ENCODE measurements at regions not wholly inside any gene's neighbourhood (a gene's known extent, or its start where the extent isn't known, plus 50 kb on each side); places are given as distances from the start of the nearest gene placed in this dataset.
"Not testable (repeated sequence)": the region's sequence is repeated elsewhere in the genome, so short reads cannot be mapped to it uniquely, and the experiment has no call there.

DNA sequence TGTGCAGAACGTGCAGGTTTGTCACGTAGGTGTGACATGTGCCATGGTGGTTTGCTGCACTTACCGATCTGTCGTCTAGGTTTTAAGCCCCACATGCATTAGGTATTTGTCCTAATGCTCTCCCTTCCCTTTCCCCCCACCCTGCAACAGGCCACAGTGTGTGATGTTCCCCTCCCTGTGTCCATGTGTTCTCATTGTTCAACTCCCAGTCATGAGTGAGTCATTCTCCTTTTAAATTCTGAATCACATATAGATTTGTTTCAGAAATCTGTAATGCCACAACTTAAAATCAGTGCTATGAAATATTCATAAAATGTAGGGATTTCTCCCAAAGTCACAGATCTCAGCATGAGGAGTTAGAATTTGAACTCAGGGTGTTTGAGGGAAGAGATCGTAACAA, 552.5 kb upstream of the MBL2 start:
- no peak for DNase-seq

DNA sequence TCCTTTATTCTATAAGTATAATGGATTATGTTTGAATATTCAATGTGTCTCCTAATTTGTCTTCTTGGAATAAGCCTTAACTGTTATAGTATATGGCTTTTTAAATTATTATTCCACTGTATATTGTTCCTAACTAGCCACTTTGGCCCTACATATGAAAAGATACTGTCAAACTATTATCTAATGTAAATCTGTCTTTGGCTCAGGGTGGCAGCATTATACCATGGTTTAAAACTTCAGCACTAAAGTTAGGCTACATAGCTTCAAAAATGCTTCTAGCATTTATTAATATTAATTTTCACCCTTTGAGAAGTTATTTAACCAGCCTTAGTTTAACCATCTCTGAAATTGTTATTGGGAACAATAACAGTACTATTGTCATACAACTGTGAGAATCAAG, 543.1 kb upstream of the MBL2 start:
- no peak for DNase-seq

DNA sequence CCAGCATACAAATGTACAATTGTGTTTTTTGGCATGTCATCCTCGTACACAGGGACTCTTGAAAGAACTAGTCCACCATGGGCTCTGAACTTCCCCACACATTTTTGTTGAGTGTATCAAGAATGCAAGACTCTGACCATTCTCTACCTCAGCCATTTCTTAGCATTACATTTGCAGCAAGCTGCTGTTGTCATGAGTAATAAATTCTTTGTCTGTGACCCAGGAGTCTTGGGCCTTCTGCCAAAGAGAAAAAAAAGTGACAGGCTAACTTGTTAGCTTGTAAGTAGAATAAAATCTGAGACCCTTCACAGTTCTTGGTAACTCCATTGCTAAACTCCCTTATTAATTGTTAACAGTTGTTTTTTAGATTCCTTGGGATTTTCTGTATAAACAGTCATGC, 542.3 kb upstream of the MBL2 start:
- DNase-seq, result no peak

DNA sequence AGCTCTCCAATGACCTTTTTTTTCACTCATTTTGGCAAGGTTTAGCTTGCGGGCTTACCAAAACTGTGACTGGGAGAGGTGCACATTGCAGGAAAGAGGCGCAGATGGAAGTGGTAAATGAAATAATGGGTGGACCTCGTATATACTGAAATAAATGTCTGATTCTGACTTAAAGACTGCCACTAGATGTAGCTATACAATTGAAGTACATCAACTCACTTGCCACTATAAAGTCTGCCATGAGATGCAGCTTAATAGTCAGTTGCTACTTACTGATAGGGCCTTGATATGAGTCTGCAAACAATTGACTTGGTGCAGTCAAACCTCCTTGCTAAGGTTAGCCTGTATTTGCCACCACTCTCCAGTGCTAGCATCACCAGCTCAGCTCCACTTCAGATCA, 525.9 kb upstream of the MBL2 start:
- no peak for DNase-seq

DNA sequence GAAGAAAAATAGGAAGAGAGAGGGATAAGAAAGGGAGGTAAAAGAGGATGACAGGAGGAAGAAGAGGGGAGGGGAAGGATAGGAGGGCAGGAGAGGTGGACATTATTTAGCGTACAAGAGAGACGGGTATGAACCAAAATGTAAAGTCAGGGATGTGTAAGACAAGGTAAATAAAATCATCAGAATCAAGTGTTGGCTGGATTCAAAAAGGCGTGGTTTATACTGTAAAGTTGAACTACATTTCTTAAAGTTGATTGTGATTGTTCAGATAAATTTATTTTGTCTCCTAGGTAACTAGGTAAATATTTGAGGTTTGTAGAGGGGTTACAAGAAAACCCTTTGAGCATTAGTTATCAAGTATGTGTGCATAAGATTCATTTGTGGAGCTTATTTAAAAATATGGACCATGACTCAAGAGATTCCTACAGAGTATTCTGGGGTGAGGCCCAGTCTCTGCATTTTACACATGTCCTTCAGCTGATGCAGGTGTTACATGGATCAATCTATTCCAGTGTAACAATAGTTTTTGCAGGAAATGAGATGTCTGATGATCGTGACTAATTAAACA, 512.1 kb upstream of the MBL2 start:
- no peak for DNase-seq

DNA sequence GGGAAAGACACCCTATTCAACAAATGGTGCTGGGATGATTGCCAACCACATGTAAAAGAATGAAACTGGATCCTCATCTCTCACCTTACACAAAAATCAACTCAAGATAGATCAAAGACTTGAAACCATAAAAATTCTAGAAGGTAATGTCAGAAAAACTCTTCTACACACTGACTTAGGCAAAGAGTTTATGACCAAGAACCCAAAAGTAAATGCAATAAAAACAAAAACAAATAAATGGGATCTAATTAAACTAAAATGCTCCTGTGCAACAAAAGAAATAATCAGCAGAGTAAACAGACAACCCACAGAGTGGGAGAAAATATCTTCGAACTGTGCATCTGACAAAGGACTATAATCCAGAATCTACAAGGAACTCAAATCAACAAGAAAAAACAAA, 504.2 kb upstream of the MBL2 start:
- DNase-seq, result no peak

DNA sequence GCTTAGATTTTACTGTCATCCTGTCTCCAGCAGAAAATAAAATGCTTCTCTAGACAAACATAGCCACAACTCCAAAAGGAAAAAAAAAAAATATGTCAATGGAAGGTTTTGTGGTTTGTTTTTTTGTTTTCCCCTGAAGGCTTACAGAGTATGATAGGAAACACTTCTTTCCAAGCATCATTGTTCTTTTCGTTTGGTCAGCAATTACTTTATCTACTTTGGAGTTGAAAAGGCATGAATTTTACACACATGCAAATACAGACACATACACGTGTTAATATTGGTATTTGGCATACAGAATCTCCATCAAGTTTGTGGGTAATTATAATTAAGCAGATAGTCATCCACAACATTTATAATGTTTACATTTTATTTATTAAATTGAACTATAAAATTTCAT, 496.9 kb upstream of the MBL2 start:
- DNase-seq, result no peak

DNA sequence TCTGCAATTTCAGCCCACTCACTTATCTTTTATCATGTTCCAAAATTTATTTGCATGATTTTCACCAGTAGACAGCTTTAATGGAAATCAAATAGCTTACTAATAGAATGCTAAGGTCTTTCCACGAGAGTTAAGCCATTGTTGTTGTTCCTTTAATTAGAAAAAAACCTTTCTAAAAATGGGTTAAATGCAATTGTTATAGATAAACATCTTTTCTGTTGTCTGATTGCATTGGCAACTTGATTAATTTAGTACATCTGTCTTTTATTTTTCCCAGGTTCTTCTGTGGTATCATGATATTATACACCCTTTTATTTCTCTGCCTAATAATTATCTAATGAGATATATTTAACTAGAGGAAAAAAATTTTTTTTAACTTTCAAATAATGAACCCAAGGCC, 487.6 kb upstream of the MBL2 start:
- DNase-seq, result no peak

DNA sequence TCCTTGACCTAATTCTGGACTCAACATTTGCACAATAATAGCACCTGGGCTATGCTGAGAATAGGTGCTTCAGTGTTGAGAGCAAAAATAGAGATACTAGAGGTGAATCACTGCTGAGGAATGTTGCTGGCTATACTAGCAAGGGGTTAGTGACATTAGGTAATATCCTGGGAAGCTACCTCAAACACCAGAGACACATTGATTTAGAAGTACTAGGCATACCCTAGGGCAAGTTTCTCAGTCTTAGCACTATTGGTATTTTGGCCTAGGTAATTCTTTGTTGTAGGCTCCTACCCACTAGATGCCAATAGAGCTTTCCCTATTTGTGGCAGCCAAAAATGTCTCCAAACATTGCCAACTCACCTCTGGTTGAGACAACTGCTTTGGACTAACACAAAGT, 484.0 kb upstream of the MBL2 start:
- no peak for DNase-seq

DNA sequence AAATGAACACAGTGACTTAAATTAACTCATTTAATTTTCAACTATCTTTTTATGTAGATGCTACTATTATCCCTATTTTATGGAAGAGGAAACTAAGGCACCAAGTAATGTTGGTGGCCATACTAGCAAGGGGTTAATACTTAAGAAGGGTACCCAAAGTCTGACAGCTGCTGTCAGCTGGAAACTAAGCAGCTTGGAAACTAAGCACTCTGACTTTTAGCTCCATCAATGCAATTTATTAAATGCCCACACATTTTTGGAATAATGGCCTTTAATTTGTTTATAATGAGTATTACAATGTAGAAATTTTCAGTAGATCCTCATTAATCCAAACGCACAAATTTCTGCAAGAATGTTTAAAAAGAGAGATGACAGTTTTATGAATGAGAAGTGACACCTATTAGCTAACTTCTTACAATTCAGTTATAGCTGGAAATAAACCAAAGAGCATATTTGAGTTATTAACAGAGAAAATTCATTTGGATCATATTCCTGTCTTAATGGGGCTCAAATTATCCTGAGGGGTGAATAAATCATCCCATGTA, 483.1 kb upstream of the MBL2 start:
- no peak for DNase-seq

DNA sequence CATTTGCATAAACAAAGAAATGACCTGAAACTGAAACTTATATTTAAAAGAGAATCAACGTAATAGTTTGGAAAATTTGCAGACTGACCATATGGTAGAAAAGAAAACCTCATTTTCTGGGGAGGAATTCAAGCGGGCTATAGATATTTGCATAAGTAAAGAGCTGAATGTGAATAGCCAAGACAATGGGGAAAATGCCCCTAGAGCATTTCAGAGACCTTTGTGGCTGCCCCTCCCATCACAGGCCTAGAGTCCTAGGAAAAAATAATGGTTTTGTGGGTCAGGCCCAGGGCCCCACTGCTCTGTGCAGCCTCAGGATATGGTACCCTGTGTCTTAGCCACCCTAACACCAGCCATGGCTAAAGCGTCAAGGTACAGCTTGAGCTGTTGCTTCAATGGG, 480.6 kb upstream of the MBL2 start:
- no peak for DNase-seq

DNA sequence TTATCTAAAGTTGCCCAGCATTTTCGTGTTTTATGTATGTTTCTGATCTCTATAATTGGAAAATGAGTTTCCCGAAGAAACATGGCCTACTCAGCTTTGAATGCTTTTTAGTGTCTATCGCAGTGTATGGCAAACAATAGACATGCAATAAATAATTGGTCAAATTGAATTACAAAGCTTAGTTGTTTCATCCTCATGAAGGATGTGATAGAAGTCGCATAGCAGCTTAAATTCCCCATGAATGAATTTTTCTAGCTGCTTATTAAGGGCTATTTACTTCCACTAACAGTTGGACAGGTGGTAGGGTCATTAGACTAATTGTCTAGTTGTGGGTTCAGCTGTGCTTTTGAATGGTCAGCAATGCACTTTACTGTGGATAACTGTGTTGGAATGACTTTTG, 467.3 kb upstream of the MBL2 start:
- DNase-seq, result no peak

DNA sequence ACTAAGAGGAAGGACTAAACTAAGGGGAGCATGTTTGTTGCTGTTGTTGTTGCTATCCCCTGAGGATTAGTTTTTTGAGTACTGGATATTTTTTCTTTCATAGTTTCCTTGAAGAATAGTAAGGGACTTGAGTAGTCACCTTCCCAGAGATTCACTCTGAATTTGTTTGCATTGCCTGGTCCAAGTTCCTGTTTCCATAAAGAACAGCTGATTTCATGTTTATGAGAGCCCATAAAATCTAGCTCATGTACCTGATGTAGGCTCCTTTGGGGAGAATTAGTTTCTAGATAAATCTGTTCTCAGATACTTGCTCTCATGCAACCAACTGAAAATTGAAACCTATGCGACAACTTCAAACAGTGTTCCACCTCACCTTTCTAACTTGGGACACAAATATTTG, 464.4 kb upstream of the MBL2 start:
- DNase-seq, result no peak

DNA sequence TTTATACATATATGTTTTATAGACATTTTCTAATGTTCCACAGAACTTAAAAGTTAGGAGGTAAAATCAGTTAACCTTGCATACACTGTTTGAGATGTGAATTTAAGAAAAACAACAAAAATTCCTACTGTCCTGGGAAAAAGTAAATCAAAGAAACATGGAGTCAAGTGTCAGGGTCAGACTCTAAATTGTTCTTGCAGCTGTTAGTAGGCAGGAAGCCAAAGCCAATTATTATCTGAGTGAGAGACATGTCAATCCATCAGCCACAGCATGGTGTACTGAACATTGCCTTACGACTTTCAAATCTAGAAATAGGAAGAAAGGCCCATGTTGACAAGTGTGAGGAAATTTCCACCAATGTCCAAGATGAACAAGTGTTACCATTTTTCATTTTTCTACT, 461.2 kb upstream of the MBL2 start:
- no peak for DNase-seq

DNA sequence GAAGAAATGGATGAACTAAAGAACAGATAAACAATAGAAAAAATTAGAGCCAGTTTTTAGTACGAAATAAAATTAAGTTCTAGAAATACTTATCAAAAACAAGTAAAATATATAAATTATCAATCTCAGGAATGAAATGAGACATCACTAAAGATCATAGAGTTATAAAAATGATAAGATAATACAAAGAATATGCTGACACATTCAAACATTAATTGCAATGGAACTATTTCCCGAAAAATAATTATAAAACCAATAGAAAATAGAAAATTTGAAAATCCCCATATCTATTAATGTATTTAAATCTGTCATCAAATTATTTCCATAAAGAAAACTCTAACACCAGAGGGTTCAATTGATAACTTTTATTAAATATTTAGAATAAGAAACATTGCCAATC, 458.1 kb upstream of the MBL2 start:
- DNase-seq, result no peak

DNA sequence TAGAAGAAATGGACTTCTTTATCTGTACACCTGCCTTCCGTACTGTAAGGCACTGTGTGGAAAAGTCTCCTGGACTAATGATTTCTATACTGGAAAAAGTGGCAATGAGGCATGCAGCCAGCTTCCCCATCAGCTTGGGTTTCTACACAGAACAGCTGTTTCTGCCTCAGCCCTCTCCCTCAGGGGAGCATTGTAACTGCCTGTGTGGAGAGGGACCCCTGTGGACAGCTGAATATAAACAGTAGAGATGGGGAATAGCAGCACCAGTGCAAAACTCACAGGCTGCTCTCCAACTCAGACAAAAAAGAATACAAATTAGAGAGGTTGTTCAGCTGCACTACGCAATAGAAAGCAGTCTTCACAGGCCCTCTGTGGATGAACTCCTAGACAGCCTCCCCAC, 451.3 kb upstream of the MBL2 start:
- no peak for DNase-seq

DNA sequence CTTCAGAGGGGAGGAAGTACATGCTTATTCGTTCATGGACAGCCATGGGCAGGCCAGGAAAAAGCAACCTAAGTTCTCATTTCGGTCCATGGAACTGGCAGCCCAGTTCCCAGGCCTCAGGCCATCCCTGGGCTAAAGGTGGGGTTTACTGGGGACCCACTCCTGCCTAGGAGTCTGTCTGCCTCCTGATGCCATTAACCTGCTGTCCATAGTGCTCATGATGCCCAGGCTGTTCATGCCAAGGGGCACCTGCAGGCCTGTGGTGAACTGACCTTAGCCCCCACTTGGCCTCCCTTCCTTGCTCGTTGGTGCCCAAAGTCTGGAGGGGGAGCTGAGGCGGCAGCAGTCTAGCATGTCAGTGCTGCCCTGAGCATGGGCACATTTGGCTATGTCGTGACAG, 450.2 kb upstream of the MBL2 start:
- DNase-seq, result no peak

DNA sequence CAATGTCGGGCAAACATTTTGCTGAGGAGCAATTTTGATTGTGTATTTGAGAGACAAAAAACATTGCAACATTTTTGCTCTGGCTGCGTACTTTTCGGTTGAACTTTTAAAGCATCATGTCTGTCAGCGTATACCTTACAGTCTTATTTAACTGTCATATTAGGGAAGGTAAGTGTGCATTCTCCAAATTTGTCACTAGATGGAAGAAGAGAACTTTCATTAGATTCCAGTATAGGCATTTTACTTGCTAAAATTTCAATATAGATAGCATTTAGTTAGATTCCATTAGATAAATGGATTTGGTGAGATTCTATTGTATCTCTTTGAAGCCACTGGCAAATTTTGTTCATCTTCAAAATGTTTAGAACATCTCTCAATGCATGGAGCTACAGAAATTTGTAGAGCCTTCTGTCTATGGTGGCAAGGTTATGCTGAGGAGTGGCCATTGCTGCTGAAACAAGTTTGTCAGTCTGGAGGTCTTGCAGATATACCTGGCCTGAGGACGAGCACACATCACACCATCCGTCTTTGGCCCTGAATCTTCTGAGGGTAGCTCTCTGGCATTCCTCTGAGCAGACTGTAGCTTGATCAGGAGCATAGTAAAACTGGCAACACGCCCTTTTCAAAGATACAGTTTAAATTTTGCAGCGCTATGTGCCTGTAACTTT, 437.5 kb upstream of the MBL2 start:
- DNase-seq, result no peak

DNA sequence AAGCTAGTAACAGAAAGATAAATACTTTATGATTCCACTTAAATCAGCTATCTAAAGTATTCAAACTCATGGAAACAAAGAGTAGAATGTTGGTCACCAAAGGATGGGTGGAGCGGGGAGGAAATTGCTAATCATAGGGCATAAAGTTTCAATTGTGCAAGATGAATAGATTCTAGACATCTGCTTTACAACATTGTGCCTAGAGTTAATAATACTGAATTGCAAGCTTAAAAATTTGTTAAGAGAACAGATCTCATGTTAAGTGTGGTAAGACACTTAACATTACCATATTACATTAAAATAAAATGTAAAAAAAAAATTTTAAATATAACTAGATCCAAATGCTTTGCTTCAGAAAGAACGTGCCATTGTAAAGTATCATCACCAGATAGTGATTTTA, 411.1 kb upstream of the MBL2 start:
- DNase-seq, result no peak

DNA sequence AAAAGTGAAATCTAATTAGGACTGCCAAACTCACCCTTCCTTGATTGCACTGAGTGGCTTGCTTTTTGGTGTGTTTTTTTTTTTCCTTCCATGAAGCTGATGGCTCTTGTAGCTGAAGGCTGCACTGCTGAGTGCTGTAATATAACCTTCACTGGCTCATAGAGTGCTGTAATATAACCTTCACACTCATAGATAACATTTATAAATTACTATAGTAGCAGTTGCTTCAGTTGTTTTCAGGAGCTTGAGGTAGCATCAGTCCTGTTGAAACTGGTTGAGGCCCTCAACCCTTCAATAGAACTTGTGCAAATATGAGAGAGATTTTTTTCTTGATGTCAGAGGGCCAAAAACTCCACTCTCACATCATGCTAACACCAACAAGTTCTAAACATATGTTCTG, 404.9 kb upstream of the MBL2 start:
- DNase-seq, result no peak

DNA sequence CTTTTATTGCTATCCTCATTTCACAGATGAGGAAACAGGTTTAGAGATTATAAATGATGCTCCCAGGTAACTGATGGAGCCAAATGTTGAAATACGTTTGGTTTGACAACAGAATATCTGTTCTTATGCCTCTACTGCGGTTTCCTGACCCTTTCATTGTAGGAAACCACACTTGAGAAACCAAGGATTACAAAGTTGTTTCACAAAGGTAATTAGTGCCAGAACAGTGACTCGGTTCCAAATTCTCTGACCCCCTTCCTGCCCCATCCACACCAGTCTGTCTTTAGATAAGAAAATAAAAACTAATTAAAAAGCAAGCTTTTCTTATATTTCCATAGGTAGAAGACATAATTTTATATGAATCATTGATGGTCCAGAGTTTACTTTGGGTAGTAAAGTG, 393.7 kb upstream of the MBL2 start:
- DNase-seq, result no peak

DNA sequence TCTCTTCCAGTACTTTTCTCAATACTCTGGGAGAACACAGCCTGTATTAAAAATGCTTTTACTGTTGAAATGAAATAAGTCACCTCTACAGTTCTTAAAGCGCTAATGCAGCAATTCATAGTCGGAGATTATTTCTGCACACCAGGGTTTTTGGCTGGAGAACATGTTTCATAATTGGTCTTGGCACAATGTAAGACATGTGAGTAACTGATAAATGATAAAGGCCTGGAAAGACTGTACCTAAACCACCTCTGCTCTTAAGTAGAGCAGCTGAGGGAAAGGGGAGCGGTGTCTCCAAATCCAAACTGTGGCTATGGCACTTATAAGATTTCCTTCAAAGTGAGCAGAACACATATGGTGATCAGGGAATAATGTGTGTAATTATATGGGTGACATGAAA, 390.3 kb upstream of the MBL2 start:
- no peak for DNase-seq

DNA sequence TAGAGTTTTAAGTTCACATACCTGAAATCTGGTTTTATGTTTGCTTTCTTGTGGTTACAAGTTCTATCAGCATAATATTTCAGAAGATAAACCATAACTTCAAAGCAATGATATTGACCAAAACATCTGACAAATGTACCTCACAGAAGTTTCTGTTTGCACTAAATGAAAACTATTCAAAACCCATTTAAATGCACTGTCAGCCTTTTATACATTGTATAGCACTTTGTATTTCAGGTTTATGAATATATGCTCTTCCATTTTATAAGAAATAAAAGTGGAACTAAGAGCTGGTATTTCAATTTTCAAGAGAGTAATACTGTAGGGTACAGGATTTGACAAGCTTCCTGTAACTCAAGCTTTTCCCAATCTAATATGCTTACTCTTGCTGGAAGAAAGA, 388.6 kb upstream of the MBL2 start:
- DNase-seq, result no peak

DNA sequence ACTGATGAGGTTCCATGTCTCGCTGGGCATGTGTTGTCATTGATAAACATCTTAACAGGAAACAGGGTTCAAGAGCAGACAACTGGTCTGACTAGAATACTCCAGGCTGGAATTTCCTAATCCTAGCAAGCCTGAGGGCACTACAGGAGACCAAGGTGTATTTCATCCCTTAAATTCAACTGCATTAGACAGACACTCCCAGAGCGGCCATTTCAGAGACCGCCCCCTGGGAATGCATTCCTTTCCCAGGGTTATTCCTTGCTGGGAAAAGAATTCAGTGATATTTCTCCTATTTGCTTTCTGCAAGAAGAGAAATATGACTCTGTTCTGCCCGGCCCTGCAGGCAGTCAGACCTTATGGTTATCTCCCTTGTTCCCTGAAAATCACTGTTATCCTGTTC, 383.1 kb upstream of the MBL2 start:
- DNase-seq, result not testable (repeated sequence)

DNA sequence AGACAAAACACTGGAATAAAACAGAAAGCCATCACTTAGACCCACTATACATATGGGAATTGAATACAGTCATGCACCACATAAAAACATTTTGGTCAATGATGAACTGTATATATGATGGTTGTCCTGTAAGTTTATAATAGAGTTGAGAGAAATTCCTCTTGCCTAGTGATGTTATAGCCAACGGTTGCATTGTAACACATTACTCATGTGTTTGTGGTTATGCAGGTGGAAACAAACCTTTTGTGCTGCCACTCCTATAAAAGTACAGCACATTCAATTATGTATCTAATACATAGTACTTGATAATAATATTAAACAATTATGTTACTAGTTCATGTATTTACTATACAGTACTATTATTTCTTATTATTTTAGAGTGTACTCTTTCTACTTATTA, 381.2 kb upstream of the MBL2 start:
- DNase-seq, result no peak
